HEK293 (cell line): ENCODE measurements at regions not wholly inside any gene's neighbourhood (a gene's known extent, or its start where the extent isn't known, plus 50 kb on each side); places are given as distances from the start of the nearest gene placed in this dataset.

Experiments used
- CTCF ChIA-PET: fragments of 350-600 bp; formaldehyde crosslinking; extraction: SDS; loops from one replicate; lab custom pipeline; 2021; ENCODE audit warnings: antibody characterized with exemption; lab: Yijun Ruan, JAX
- POLR2A ChIA-PET: fragments of 300-600 bp; formaldehyde crosslinking; extraction: SDS; loops from one replicate; lab custom pipeline; 2020; ENCODE audit warnings: antibody characterized with exemption, inconsistent platforms; lab: Yijun Ruan, JAX
- H3K27ac ChIP-seq: fragments of 200-500 bp; sonication (Bioruptor generic); 2 replicates; pipeline ENCODE4 v1.5.1; 2014; ENCODE audit warnings: low read depth, low read length, control low read depth, inconsistent platforms; ENCODE audit errors: extremely low read depth
- H3K36me3 ChIP-seq, 2 experiments: fragments of 200-500 bp in 1 of 2; sonication (Bioruptor generic) in 1 of 2; 1 replicate in 1 of 2; 2 replicates in 1 of 2; pipeline ENCODE4 v1.5.1; 2014 to 2017; ENCODE audit warnings: inconsistent platforms in 2 of 2, low read length in 2 of 2; ENCODE audit not compliant: control insufficient read depth in 2 of 2, insufficient read depth in 1 of 2
- H3K4me1 ChIP-seq: fragments of 200-500 bp; sonication (Bioruptor generic); 2 replicates; pipeline ENCODE4 v1.5.1; 2014; ENCODE audit warnings: mild to moderate bottlenecking, low read length, inconsistent platforms; ENCODE audit not compliant: control insufficient read depth, insufficient read depth
- H3K4me3 ChIP-seq: 2 replicates; pipeline ENCODE4 v1.5.1; 2011; ENCODE audit warnings: low read depth, mild to moderate bottlenecking, control low read depth, low read length, moderate library complexity
- H3K9me3 ChIP-seq: fragments of 200-500 bp; sonication (Bioruptor generic); 2 replicates; pipeline ENCODE4 v1.5.1; 2014; ENCODE audit warnings: low read depth, low read length, inconsistent platforms; ENCODE audit not compliant: control insufficient read depth, insufficient read depth
- BCL11A ChIP-seq: fragments of 450-650 bp; formaldehyde crosslinking; IDR thresholded peaks from 2 replicates; pipeline ENCODE4 v1.5.1; 2016; ENCODE audit warnings: low read depth, missing biosample characterization, missing genetic modification characterization
- EGR2 ChIP-seq: fragments of 450-650 bp; formaldehyde crosslinking; IDR thresholded peaks from 2 replicates; pipeline ENCODE4 v1.5.1; 2016; ENCODE audit warnings: low read depth, missing biosample characterization, missing genetic modification characterization
- SP3 ChIP-seq: fragments of 450-650 bp; formaldehyde crosslinking; IDR thresholded peaks from 2 replicates; pipeline ENCODE4 v1.5.1; 2016; ENCODE audit warnings: missing biosample characterization, missing genetic modification characterization
- ZBTB10 ChIP-seq: fragments of 450-650 bp; formaldehyde crosslinking; IDR thresholded peaks from 2 replicates; pipeline ENCODE4 v1.5.1; 2016; ENCODE audit warnings: missing biosample characterization, missing genetic modification characterization
- ZBTB44 ChIP-seq: fragments of 450-650 bp; IDR thresholded peaks from 2 replicates; pipeline ENCODE4 v1.5.1; 2018; ENCODE audit warnings: missing biosample characterization, mild to moderate bottlenecking, missing genetic modification characterization
- ZNF146 ChIP-seq: fragments of 450-650 bp; formaldehyde crosslinking; IDR thresholded peaks from 2 replicates; pipeline ENCODE4 v1.5.1; 2016; ENCODE audit warnings: missing biosample characterization, missing genetic modification characterization
- ZNF18 ChIP-seq: fragments of 450-650 bp; formaldehyde crosslinking; IDR thresholded peaks from 2 replicates; pipeline ENCODE4 v1.5.1; 2016; ENCODE audit warnings: missing biosample characterization, missing genetic modification characterization
- ZNF2 ChIP-seq: fragments of 450-650 bp; formaldehyde crosslinking; IDR thresholded peaks from 2 replicates; pipeline ENCODE4 v1.5.1; 2016; ENCODE audit warnings: missing biosample characterization, missing genetic modification characterization
- ZNF211 ChIP-seq: fragments of 450-650 bp; formaldehyde crosslinking; IDR thresholded peaks from 2 replicates; pipeline ENCODE4 v1.5.1; 2016; ENCODE audit warnings: low read depth, missing biosample characterization, missing genetic modification characterization
- ZNF23 ChIP-seq: fragments of 450-650 bp; formaldehyde crosslinking; IDR thresholded peaks from 2 replicates; pipeline ENCODE4 v1.5.1; 2016; ENCODE audit warnings: missing biosample characterization, missing genetic modification characterization, borderline replicate concordance
- ZNF311 ChIP-seq: fragments of 450-650 bp; formaldehyde crosslinking; IDR thresholded peaks from 2 replicates; pipeline ENCODE4 v1.5.1; 2017; ENCODE audit warnings: missing biosample characterization, missing genetic modification characterization, borderline replicate concordance
- ZNF37A ChIP-seq: fragments of 450-650 bp; IDR thresholded peaks from 2 replicates; pipeline ENCODE4 v1.5.1; 2018; ENCODE audit warnings: missing biosample characterization, missing genetic modification characterization
- ZNF404 ChIP-seq: fragments of 450-650 bp; formaldehyde crosslinking; IDR thresholded peaks from 2 replicates; pipeline ENCODE4 v1.5.1; 2017; ENCODE audit warnings: missing biosample characterization, missing genetic modification characterization
- ZNF510 ChIP-seq: fragments of 450-650 bp; formaldehyde crosslinking; IDR thresholded peaks from 2 replicates; pipeline ENCODE4 v1.5.1; 2018; ENCODE audit warnings: mild to moderate bottlenecking, missing genetic modification characterization, missing biosample characterization; ENCODE audit not compliant: insufficient replicate concordance
- ZNF530 ChIP-seq: fragments of 450-650 bp; formaldehyde crosslinking; IDR thresholded peaks from 2 replicates; pipeline ENCODE4 v1.5.1; 2016; ENCODE audit warnings: low read depth, missing biosample characterization, missing genetic modification characterization
- ZNF555 ChIP-seq: fragments of 450-650 bp; formaldehyde crosslinking; conservative IDR thresholded peaks from 2 replicates; pipeline ENCODE4 v1.5.1; 2017; ENCODE audit warnings: missing biosample characterization, mild to moderate bottlenecking, missing genetic modification characterization, inconsistent platforms
- ZNF585B ChIP-seq: fragments of 450-650 bp; formaldehyde crosslinking; IDR thresholded peaks from 2 replicates; pipeline ENCODE4 v1.5.1; 2016; ENCODE audit warnings: missing biosample characterization, missing genetic modification characterization
- ZNF600 ChIP-seq: fragments of 450-650 bp; formaldehyde crosslinking; IDR thresholded peaks from 2 replicates; pipeline ENCODE4 v1.5.1; 2016; ENCODE audit warnings: missing biosample characterization, missing genetic modification characterization
- ZNF670 ChIP-seq: fragments of 450-650 bp; formaldehyde crosslinking; IDR thresholded peaks from 2 replicates; pipeline ENCODE4 v1.5.1; 2016; ENCODE audit warnings: missing biosample characterization, missing genetic modification characterization, low read depth
- ZNF776 ChIP-seq: fragments of 450-650 bp; formaldehyde crosslinking; IDR thresholded peaks from 2 replicates; pipeline ENCODE4 v1.5.0; 2017; ENCODE audit warnings: missing biosample characterization, missing genetic modification characterization, borderline replicate concordance
- ZNF792 ChIP-seq: fragments of 450-650 bp; formaldehyde crosslinking; IDR thresholded peaks from 2 replicates; pipeline ENCODE4 v1.5.1; 2016; ENCODE audit warnings: missing biosample characterization, missing genetic modification characterization
- ZSCAN16 ChIP-seq: fragments of 450-650 bp; formaldehyde crosslinking; IDR thresholded peaks from 2 replicates; pipeline ENCODE4 v1.5.1; 2016; ENCODE audit warnings: missing biosample characterization, missing genetic modification characterization
- ZSCAN18 ChIP-seq: fragments of 450-650 bp; formaldehyde crosslinking; IDR thresholded peaks from 2 replicates; pipeline ENCODE4 v1.5.1; 2016; ENCODE audit warnings: missing biosample characterization, missing genetic modification characterization

- no peak for TF ChIP-seq ZNF146 (tag by site-specific recombination)
- TF ChIP-seq ZNF211 = no peak
- no peak for TF ChIP-seq ZNF510
Measured at GRCh38 chr18:47586418-47587070, 335.1 kb upstream of the SKOR2 start (continued).

- no peaks in the 10 kb centered on the region for H3K9me3 ChIP-seq
- H3K27ac ChIP-seq = no peak overlapping the region
- ChIA-PET CTCF (no interaction called here), POLR2A (no interaction called here)
- H3K36me3 ChIP-seq = no peaks in the 10 kb centered on the region
- TF ChIP-seq ZNF530 (no peak), ZNF776 (tag by site-specific recombination) (no peak), ZNF23 (no peak), SP3 (tag by site-specific recombination) (no peak), ZBTB10 (tag by site-specific recombination) (no peak), EGR2 (tag by site-specific recombination) (no peak), ZNF404 (tag by site-specific recombination) (no peak), ZNF311 (tag by site-specific recombination) (no peak)
- no peaks in the 10 kb centered on the region; the same call in 1 of the 2 replicates for H3K4me1 ChIP-seq
- no peak overlapping the region for H3K4me3 ChIP-seq
Measured at GRCh38 chr18:47585914-47586313, 334.5 kb upstream of the SKOR2 start.

GRCh38 chr18:47585136-47585535 lies 333.7 kb upstream of the SKOR2 start:
- ChIA-PET POLR2A (no interaction called here), CTCF (interaction anchor here (0.7 to 1.9 kb wide), 8 partner anchors 11 to 445 kb away, joined by 3 to 5 read pairs (median 4); no protein-coding TSS in a partner anchor)
- TF ChIP-seq ZBTB44 = no peak
- TF ChIP-seq ZNF555 (tag by site-specific recombination) = no peak
- no peak for TF ChIP-seq ZNF585B
- TF ChIP-seq ZNF2 (tag by site-specific recombination) = no peak
- TF ChIP-seq ZSCAN18 (tag by site-specific recombination) = no peak
- no peak for TF ChIP-seq ZNF670 (tag by site-specific recombination)
- TF ChIP-seq EGR2 (tag by site-specific recombination) = no peak
- TF ChIP-seq ZNF776 (tag by site-specific recombination) = no peak
- no peak for TF ChIP-seq ZSCAN16
- no peak for TF ChIP-seq ZNF792 (tag by site-specific recombination)
- TF ChIP-seq ZNF600 (tag by site-specific recombination) = no peak
- no peak for TF ChIP-seq ZNF18 (tag by site-specific recombination)
- no peak for TF ChIP-seq ZNF37A (tag by site-specific recombination)
- TF ChIP-seq BCL11A (tag by site-specific recombination) = no peak
- H3K27ac ChIP-seq = no peak overlapping the region
- H3K4me1 ChIP-seq = no peaks in the 10 kb centered on the region; the same call in 1 of the 2 replicates
- no peaks in the 10 kb centered on the region for H3K36me3 ChIP-seq
- no peak overlapping the region for H3K4me3 ChIP-seq
- H3K9me3 ChIP-seq = no peaks in the 10 kb centered on the region
